Sigmoid colon (tissue), 6 donors: ENCODE measurements at regions not wholly inside any gene's neighbourhood (a gene's known extent, or its start where the extent isn't known, plus 50 kb on each side); places are given as distances from the start of the nearest gene placed in this dataset.
A peak's percentile ranks its signal among the peaks of the same experiment; 100 is the strongest.
"Not testable (repeated sequence)": the region's sequence is repeated elsewhere in the genome, so short reads cannot be mapped to it uniquely, and the experiment has no call there.

Experiments
- DNase-seq: peaks from one replicate; pipeline ENCODE4 v3.0.0-alpha.2; 2019
- H3K27ac ChIP-seq, 4 donors: fragments of 200-600 bp; sonication (generic); one replicate each; pipeline ENCODE4 v1.5.1; 2016 to 2019; ENCODE audit warnings: mild to moderate bottlenecking in 1 of 4
- H3K27me3 ChIP-seq, 3 donors: fragments of 200-600 bp; sonication (generic); one replicate each; pipeline ENCODE4 v1.5.1; 2019; ENCODE audit warnings: mild to moderate bottlenecking in 1 of 3
- H3K36me3 ChIP-seq, 4 donors: fragments of 200-600 bp; sonication (generic); one replicate each; pipeline ENCODE4 v1.5.1; 2016 to 2019
- H3K4me1 ChIP-seq, 4 donors: fragments of 200-600 bp; sonication (generic); one replicate each; pipeline ENCODE4 v1.5.1; 2017 to 2019
- H3K4me3 ChIP-seq, 4 donors: fragments of 200-600 bp; sonication (generic); one replicate each; pipeline ENCODE4 v1.5.1; 2017 to 2019; ENCODE audit warnings: mild to moderate bottlenecking in 2 of 4, moderate library complexity in 1 of 4
- H3K9me3 ChIP-seq, 4 donors: fragments of 200-600 bp in 3 of 4; sonication (generic) in 3 of 4; one replicate each; pipeline versions ENCODE4 v1.5.1 to v1.6.1; 2013 to 2019
- EP300 ChIP-seq, 4 donors: sonication (generic); formaldehyde crosslinking; IDR thresholded peaks; one replicate each; pipeline ENCODE4 v1.6.1; 2017; ENCODE audit warnings: antibody characterized with exemption in 4 of 4
- POLR2A ChIP-seq, 2 donors: fragments of 450-650 bp; IDR thresholded peaks; one replicate each; pipeline ENCODE4 v1.6.1; 2016; ENCODE audit warnings: antibody characterized with exemption in 2 of 2, mild to moderate bottlenecking in 2 of 2, moderate library complexity in 2 of 2
- POLR2AphosphoS5 ChIP-seq, 4 donors: sonication (generic); formaldehyde crosslinking; IDR thresholded peaks; one replicate each; pipeline ENCODE4 v1.6.1; 2017; ENCODE audit warnings: antibody characterized with exemption in 4 of 4
- WGBS, 2 donors: extraction: QIAGEN DNeasy Blood & Tissue Kit; methylation state at CpG; one replicate each; pipeline ENCODE4 v1.1.7; 2013; 5-methylcytosine and 5-hydroxymethylcytosine counted together
- intact Hi-C: fragments of 100-400 bp; cut with DNase I; formaldehyde crosslinking; loops from one replicate; pipeline ENCODE4 v1.15.1; 2023
- TF ChIP-seq, protein P1 (sequence below), 4 experiments: fragments of 450-650 bp in 3 of 4; fragments of 200-600 bp in 1 of 4; IDR thresholded peaks; one replicate each; pipeline ENCODE4 v1.5.1; 2016 to 2019; ENCODE audit warnings: antibody characterized with exemption in 4 of 4, mild to moderate bottlenecking in 3 of 4, moderate library complexity in 2 of 4
- donor health status: healthy with polysubstance abuse.
- donor health status: healthy.

DNA sequence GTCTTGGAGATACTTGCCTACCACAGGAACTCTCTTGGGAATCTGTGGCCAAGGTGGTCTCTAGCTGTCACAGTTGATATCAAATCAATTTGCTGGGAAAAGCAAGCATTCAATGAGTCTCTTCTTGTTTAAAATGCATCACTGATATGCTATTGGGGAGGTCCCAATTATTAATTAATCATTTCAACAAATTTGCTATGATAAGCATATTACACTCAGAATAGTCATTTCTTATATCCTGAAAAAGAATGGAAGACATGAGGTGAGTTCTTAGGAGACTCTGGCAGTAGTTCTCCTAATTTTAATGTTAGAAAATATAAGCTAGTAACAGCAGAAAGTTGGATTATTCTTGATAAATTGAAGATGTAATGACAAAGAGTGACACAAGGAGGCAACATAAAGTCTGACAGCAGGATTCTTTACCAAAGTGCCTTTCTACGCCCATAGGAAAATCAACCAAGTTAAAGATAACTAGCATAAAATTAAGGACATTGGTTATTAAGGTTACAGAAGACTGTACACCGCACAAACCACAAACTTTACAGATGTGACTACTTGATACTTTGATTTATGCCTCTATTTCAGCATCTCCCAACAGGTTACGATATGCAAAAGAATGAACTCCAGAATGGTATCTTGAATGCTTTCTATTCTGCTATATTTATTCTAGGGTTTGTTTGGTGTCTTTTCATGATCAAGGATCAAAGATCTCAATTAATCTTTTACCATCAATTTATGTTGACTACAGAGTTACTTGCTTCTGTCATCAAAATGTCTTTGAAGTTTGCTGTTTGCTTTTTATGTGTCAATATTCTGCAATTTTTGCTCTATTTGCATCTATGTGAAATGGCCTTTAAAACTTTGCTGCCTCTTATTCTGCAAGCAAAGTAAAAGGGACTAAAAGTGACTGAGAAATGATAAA lies 349.6 kb upstream of the CLEC14A start:
- Histone ChIP-seq H3K27me3 (no peaks in the 10 kb centered on the region), H3K9me3 (no peaks in the 10 kb centered on the region), H3K36me3 (no peaks in the 10 kb centered on the region), H3K4me3 (no peak overlapping the region), H3K27ac (no peak overlapping the region), H3K4me1 (no peaks in the 10 kb centered on the region)
- DNase-seq, result no peak
- WGBS, 2 donors, result 64 to 79% methylated on average over 3 of the region's 3 CpGs
- intact Hi-C loops, result no loop called here
- TF ChIP-seq, protein P1, sequence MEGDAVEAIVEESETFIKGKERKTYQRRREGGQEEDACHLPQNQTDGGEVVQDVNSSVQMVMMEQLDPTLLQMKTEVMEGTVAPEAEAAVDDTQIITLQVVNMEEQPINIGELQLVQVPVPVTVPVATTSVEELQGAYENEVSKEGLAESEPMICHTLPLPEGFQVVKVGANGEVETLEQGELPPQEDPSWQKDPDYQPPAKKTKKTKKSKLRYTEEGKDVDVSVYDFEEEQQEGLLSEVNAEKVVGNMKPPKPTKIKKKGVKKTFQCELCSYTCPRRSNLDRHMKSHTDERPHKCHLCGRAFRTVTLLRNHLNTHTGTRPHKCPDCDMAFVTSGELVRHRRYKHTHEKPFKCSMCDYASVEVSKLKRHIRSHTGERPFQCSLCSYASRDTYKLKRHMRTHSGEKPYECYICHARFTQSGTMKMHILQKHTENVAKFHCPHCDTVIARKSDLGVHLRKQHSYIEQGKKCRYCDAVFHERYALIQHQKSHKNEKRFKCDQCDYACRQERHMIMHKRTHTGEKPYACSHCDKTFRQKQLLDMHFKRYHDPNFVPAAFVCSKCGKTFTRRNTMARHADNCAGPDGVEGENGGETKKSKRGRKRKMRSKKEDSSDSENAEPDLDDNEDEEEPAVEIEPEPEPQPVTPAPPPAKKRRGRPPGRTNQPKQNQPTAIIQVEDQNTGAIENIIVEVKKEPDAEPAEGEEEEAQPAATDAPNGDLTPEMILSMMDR (IDR thresholded peaks at IDR 0.05), result no peak
- TF ChIP-seq EP300 (IDR thresholded peaks at IDR 0.05) (no peak), POLR2A (IDR thresholded peaks at IDR 0.05) (no peak)

DNA sequence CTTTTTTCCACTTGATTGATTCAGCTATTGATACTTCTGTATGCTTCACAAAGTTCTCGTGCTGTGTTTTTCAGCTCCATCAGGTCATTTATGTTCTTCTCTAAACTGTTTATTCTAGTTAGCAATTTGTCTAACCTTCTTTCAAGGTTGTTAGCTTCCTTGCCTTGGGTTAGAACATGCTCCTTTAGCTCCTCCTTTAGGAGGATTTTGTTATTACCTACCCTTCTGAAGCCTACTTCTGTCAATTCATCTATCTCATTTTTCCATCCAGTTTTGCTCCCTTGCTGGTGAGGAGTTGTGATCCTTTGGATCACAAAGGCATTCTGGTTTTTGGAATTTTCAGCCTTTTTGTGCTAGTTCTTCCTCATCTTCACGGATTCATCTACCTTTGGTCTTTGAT lies 344.7 kb upstream of the CLEC14A start:
- H3K27ac ChIP-seq, H3K27me3 ChIP-seq, DNase-seq, H3K4me1 ChIP-seq, H3K36me3 ChIP-seq, H3K4me3 ChIP-seq, H3K9me3 ChIP-seq, intact Hi-C loops: not testable (repeated sequence)
- WGBS, 2 donors, result 37 to 74% methylated on average over 2 of the region's 2 CpGs

DNA sequence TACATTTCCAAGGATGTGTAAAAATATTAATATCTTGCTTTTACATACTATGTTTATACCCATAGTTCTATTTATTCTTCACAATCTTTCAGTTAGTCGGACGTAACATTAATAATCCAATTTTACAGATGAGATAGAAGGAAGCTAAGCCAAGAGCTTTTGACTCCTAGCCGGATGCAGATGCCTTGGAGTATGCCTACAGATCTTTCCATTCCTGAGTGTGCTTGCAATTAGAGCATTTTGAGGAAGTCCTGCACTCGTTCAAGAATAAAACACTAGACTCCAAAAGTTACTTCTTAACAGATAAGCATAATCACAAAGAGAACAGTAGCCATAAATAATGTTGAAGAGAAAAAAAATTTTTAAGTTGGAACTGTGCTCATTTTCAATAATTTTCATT lies 337.6 kb upstream of the CLEC14A start:
- H3K4me1 ChIP-seq, result peaks cover 0 to 14% (median 4%) of the 10 kb centered on the region in 4 donors
- no peaks in the 10 kb centered on the region for H3K9me3 ChIP-seq
- DNase-seq, result no peak
- WGBS, 2 donors, result 52 to 64% methylated on average over 4 of the region's 4 CpGs
- intact Hi-C loops, result no loop called here
- TF ChIP-seq POLR2AphosphoS5 (IDR thresholded peaks at IDR 0.05) (no peak), POLR2A (IDR thresholded peaks at IDR 0.05) (no peak), EP300 (IDR thresholded peaks at IDR 0.05) (no peak)
- TF ChIP-seq, protein P1 (IDR thresholded peaks at IDR 0.05), result no peak
- H3K4me3 ChIP-seq, result no peak overlapping the region
- H3K27ac ChIP-seq, result peak overlapping the region in 1 of 4 donors; percentile 41
- no peaks in the 10 kb centered on the region for H3K27me3 ChIP-seq
- H3K36me3 ChIP-seq, result no peaks in the 10 kb centered on the region

DNA sequence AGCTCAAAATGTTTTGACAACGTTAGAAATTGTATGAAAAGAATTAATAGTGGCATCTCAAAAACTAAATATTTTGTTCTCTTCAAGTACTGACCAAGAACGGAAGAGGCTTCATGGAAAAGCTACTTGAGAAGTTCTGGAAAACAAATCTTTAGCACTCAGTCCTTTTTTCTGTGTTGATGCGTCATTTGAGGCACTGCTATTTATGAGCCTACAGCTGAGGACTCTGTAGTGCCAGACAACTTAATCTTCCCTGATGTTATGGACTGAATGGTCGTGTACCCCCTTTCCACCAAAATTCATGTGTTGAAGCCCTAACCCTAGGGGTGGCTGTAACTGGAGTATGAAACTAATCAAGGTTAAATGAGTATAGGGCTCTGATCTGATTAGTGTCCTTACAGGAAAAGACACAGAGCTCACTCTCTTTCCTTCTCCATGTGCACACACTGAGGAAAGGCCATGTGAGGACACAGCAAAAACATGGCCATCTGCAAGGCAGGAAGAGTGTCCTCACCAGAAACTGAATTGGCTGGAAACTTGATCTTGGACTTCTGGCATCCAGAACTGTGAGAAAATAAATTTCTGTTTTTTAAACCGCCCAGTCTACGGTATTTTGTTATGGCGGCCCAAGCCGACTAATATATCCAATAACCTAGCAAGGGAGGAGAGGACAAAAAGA lies 337.0 kb upstream of the CLEC14A start:
- H3K27me3 ChIP-seq, result no peaks in the 10 kb centered on the region
- DNase-seq, result no peak
- H3K36me3 ChIP-seq, result no peaks in the 10 kb centered on the region
- TF ChIP-seq EP300 (IDR thresholded peaks at IDR 0.05), result no peak
- TF ChIP-seq POLR2AphosphoS5 (IDR thresholded peaks at IDR 0.05), result no peak
- TF ChIP-seq, protein P1 (IDR thresholded peaks at IDR 0.05), result no peak
- no peak for TF ChIP-seq POLR2A (IDR thresholded peaks at IDR 0.05)
- peaks cover 0 to 14% (median 4%) of the 10 kb centered on the region in 4 donors for H3K4me1 ChIP-seq
- H3K9me3 ChIP-seq, result no peaks in the 10 kb centered on the region
- H3K27ac ChIP-seq, result peak overlapping the region in 1 of 4 donors; percentile 41
- 78 to 82% methylated on average over 8 of the region's 8 CpGs for WGBS, 2 donors
- no peak overlapping the region for H3K4me3 ChIP-seq
- intact Hi-C loops, result no loop called here

DNA sequence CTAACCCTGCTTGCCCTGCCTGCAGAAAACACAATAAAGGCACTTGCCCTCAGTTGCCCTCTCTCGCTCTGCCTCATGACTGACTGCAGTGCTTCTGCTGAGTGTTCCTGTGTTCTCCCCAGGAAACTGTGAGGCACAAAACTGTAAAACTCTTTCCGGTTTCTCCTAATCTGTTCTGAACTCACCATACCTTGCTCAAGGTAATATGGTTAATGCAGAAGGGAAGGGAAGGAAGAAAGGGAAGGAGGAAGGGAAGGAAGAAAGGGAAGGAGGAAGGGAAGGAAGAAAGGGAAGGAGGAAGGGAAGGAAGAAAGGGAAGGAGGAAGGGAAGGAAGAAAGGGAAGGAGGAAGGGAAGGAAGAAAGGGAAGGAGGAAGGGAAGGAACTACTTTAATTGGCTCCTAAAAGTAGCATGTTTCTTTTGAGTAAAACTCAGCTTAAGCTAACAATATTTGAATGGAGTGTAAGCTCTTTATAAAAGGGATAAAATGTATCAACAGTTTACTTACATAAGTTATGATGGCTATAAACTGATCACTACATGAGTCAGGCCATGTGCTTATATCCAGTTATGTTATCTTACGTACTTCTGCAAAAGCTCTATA lies 334.0 kb upstream of the CLEC14A start:
- DNase-seq, result no peak
- no peak overlapping the region for H3K27ac ChIP-seq
- H3K4me3 ChIP-seq, result no peak overlapping the region
- WGBS, 2 donors, result 55 to 83% methylated on average over 3 of the region's 3 CpGs
- peaks cover 0 to 14% (median 4%) of the 10 kb centered on the region in 4 donors for H3K4me1 ChIP-seq
- H3K27me3 ChIP-seq, result no peaks in the 10 kb centered on the region
- peaks cover 0 to 1% (median 0%) of the 10 kb centered on the region in 4 donors for H3K9me3 ChIP-seq
- intact Hi-C loops, result no loop called here
- TF ChIP-seq EP300 (IDR thresholded peaks at IDR 0.05) (no peak), POLR2A (IDR thresholded peaks at IDR 0.05) (no peak), POLR2AphosphoS5 (IDR thresholded peaks at IDR 0.05) (no peak)
- TF ChIP-seq, protein P1 (IDR thresholded peaks at IDR 0.05), result no peak
- H3K36me3 ChIP-seq, result no peaks in the 10 kb centered on the region
